HG03159 (cell line): ENCODE measurements at regions not wholly inside any gene's neighbourhood (a gene's known extent, or its start where the extent isn't known, plus 50 kb on each side); places are given as distances from the start of the nearest gene placed in this dataset.
A peak's percentile ranks its signal among the peaks of the same experiment; 100 is the strongest.
"Not testable (repeated sequence)": the region's sequence is repeated elsewhere in the genome, so short reads cannot be mapped to it uniquely, and the experiment has no call there.

Experiments
- ATAC-seq: cut with Tn5 transposase; IDR thresholded peaks from one replicate; pipeline ENCODE4 v1.9.1; 2021; ENCODE audit warnings: mild to moderate bottlenecking, moderate library complexity; ENCODE audit not compliant: unreplicated experiment

GRCh38 chr5:94102849-94103248 lies 361.4 kb upstream of the POU5F2 start:
- no peak for ATAC-seq

GRCh38 chr5:94097384-94097783 lies 356.0 kb upstream of the POU5F2 start:
- ATAC-seq: not testable (repeated sequence)

- no peak for ATAC-seq
These were observed 353.5 kb upstream of the POU5F2 start for GRCh38 chr5:94094793-94095441.

GRCh38 chr5:94093300-94093699 lies 351.9 kb upstream of the POU5F2 start:
- ATAC-seq: no peak

- ATAC-seq: not testable (repeated sequence)
These were observed 345.2 kb upstream of the POU5F2 start for GRCh38 chr5:94086635-94087034.

GRCh38 chr5:94086194-94086593 lies 344.8 kb upstream of the POU5F2 start:
- no peak for ATAC-seq

- ATAC-seq: no peak
These were observed 341.0 kb upstream of the POU5F2 start for GRCh38 chr5:94082405-94082804.

GRCh38 chr5:94081088-94081487 lies 339.7 kb upstream of the POU5F2 start:
- ATAC-seq: no peak

GRCh38 chr5:94080390-94080789 lies 339.0 kb upstream of the POU5F2 start:
- ATAC-seq: no peak

- no peak for ATAC-seq
These were observed 330.7 kb upstream of the POU5F2 start for GRCh38 chr5:94072116-94072515.

GRCh38 chr5:94066437-94067207 lies 325.2 kb upstream of the POU5F2 start:
- ATAC-seq: no peak

GRCh38 chr5:94064025-94064424 lies 322.6 kb upstream of the POU5F2 start:
- ATAC-seq: no peak

- ATAC-seq: no peak
These were observed 316.3 kb upstream of the POU5F2 start for GRCh38 chr5:94057655-94058054.

- no peak for ATAC-seq
These were observed 315.8 kb upstream of the POU5F2 start for GRCh38 chr5:94057217-94057616.

- peak; percentile 44 for ATAC-seq
These were observed 308.0 kb upstream of the POU5F2 start for GRCh38 chr5:94049307-94049922.

GRCh38 chr5:94045839-94046782 lies 304.7 kb upstream of the POU5F2 start:
- ATAC-seq: no peak

GRCh38 chr5:94043311-94043710 lies 301.9 kb upstream of the POU5F2 start:
- no peak for ATAC-seq

- ATAC-seq: no peak
These were observed 299.3 kb upstream of the POU5F2 start for GRCh38 chr5:94040591-94041148.

- no peak for ATAC-seq
These were observed 297.7 kb upstream of the POU5F2 start for GRCh38 chr5:94039101-94039500.

- ATAC-seq: no peak
These were observed 290.2 kb upstream of the POU5F2 start for GRCh38 chr5:94031631-94032030.

GRCh38 chr5:94028001-94028400 lies 286.6 kb upstream of the POU5F2 start:
- no peak for ATAC-seq
